ENCODE measurements at regions not wholly inside any gene's neighbourhood (a gene's known extent, or its start where the extent isn't known, plus 50 kb on each side); places are given as distances from the start of the nearest gene placed in this dataset.

DNA sequence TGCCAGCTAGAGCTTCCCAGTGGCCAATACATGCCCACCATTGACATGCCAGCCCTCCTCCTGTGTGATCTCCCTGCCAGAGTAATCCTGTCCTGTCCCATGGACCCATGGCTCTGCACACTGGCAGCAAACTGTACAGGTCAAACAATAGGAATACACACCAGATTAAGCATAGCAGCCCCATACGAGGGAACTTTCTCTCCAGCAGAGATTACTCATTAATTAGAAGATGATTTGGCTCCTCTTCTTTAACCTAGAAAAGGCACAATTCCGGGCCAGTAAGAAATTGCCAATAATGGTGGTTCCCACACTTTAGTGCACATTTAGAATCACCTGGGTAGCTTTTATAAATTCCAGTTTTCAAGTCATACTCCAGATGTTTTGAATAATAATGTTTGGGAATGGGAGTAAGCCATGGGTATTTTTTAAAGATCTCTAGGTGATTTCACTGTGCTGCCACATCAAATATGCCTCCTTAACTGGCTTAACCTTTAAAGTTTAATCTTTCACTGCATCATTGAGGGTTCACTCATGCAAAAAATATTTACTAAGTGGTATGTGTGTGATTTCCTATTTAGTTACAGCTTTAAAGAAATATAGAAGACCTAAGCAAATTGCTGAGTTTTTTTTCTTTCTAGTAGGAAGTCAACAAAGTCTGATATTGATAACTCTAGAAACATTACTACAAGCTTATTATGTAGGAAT lies 277.6 kb upstream of the NWD2 start:
- no peak overlapping the region for H3K4me3 ChIP-seq (ENCODE audit: low read depth, low read length)
- H3K27ac ChIP-seq: no peak overlapping the region
- H3K27me3 ChIP-seq (ENCODE audit: insufficient read depth, low read depth, severe bottlenecking): peaks cover 66% of the 10 kb centered on the region
- no peak for TF ChIP-seq CTCF (IDR thresholded peaks at IDR 0.05; ENCODE audit: low read depth, low read length)
- H3K36me3 ChIP-seq: no peaks in the 10 kb centered on the region
- H3K9me3 ChIP-seq (ENCODE audit: severe bottlenecking): no peaks in the 10 kb centered on the region
- no peak for DNase-seq

- H3K36me3 ChIP-seq: no peaks in the 10 kb centered on the region
- no peak overlapping the region for H3K4me3 ChIP-seq (ENCODE audit: low read depth, low read length)
- TF ChIP-seq CTCF (IDR thresholded peaks at IDR 0.05; ENCODE audit: low read depth, low read length): no peak
- peaks cover 26% of the 10 kb centered on the region for H3K27me3 ChIP-seq (ENCODE audit: insufficient read depth, low read depth, severe bottlenecking)
- H3K27ac ChIP-seq: no peak overlapping the region
- no peaks in the 10 kb centered on the region for H3K9me3 ChIP-seq (ENCODE audit: severe bottlenecking)
- DNase-seq: no peak
Observed at GRCh38 chr4:36979533-36979932, 265.0 kb upstream of the NWD2 start.

DNA sequence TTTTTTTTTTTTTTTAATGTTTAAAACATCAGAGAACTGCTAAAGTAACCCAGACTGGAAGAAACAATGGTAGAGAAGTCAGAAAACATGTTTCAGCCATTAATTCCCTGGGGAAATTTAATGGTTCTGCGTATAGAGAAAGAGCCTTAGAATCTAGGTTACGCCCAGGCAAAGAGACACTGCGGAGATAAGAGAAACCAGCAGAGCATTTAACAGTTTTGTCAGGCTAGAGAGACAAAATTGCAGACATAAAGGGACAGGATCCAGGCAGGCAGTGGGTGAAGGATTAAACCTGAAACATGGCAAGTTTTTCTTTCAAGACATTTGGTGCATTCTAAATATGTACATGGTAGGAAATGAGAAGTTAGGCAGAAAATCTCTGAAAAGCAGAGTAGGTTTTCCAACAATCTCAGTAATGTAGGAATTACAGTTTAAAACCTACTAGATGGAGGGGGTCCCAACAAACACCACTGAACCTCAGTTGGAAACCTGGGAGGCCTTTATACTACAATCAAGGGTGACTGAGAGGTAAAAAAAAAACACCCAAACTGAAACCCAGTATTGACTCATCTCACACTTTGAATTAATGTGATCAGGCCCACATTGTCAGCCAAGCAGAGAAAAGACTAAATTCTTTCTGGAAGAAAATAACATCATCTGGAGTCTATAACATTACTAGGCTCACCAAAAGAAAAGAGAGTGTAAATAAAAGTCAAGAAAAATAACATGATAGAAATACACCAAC lies 254.2 kb upstream of the NWD2 start:
- Histone ChIP-seq H3K9me3 (ENCODE audit: severe bottlenecking) (no peaks in the 10 kb centered on the region), H3K4me3 (ENCODE audit: low read depth, low read length) (no peak overlapping the region), H3K27ac (no peak overlapping the region), H3K27me3 (ENCODE audit: insufficient read depth, low read depth, severe bottlenecking) (peaks cover 41% of the 10 kb centered on the region), H3K36me3 (no peaks in the 10 kb centered on the region)
- no peak for TF ChIP-seq CTCF (IDR thresholded peaks at IDR 0.05; ENCODE audit: low read depth, low read length)
- no peak for DNase-seq

DNA sequence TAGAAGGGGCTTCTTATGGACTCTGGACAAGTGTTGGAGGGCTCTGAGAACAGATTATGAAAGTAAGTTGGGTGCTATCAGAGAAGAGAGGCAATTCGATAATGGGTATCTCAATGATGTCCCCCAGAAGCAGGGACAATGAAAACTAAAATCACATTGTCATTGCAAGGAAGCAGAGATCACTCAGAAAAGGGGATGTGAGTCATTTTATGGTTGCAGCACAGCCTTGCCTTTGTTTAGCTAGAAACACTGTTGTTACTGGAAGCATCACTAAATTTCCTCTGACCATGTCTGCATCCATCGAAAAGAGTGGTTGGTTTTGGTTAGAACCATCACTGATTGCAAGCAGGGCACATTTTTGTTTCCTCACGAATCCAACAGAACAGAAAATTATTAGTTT lies 246.8 kb upstream of the NWD2 start:
- Histone ChIP-seq H3K9me3 (ENCODE audit: severe bottlenecking) (peaks cover 3% of the 10 kb centered on the region), H3K4me3 (ENCODE audit: low read depth, low read length) (no peak overlapping the region), H3K36me3 (no peaks in the 10 kb centered on the region), H3K27me3 (ENCODE audit: insufficient read depth, low read depth, severe bottlenecking) (peaks cover 73% of the 10 kb centered on the region), H3K27ac (no peak overlapping the region)
- TF ChIP-seq CTCF (IDR thresholded peaks at IDR 0.05; ENCODE audit: low read depth, low read length): no peak
- no peak for DNase-seq

DNA sequence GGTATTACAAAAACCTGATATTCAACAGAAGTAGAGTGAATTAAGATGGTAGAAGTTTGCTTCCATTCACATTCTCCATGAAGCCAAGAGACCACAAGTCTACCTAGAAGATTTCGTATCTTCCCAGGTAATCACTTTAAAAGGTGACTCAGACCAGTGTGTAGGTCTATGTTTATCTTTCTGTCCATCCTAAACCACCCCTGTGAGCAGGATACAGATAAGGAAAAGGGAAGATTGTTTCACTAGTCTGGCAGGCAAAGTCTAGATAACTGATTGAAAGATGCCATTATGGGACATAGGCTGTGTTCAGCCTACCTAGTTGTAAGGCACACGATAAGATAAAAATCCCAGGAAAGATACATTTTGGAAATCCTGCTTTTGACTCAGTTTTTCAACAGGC lies 244.3 kb upstream of the NWD2 start:
- peaks cover 72% of the 10 kb centered on the region for H3K27me3 ChIP-seq (ENCODE audit: insufficient read depth, low read depth, severe bottlenecking)
- H3K9me3 ChIP-seq (ENCODE audit: severe bottlenecking): peaks cover 3% of the 10 kb centered on the region
- H3K4me3 ChIP-seq (ENCODE audit: low read depth, low read length): no peak overlapping the region
- no peak for TF ChIP-seq CTCF (IDR thresholded peaks at IDR 0.05; ENCODE audit: low read depth, low read length)
- DNase-seq: no peak
- no peaks in the 10 kb centered on the region for H3K36me3 ChIP-seq
- no peak overlapping the region for H3K27ac ChIP-seq

All from WERI-Rb-1 (cell line).